GM12878 (cell line): ENCODE measurements at regions not wholly inside any gene's neighbourhood (a gene's known extent, or its start where the extent isn't known, plus 50 kb on each side); places are given as distances from the start of the nearest gene placed in this dataset.

Source experiments
- ATAC-seq: fragments of 200-7000 bp; cut with Tn5 transposase; 3 replicates; pipeline ENCODE4 v1.9.1; 2020; ENCODE audit warnings: mild to moderate bottlenecking, moderate library complexity
- BruUV-seq: library from RNA; stranded (reverse); fragments of 400-500 nt; replicated peaks from 2 replicates; lab custom pipeline; 2021; lab: Mats Ljungman, UMichigan
- CTCF ChIA-PET: fragments of 300-600 bp; sonication (Branson Sonifier 250); formaldehyde crosslinking; extraction: SDS; loops from one replicate; lab custom pipeline; 2021; ENCODE audit warnings: inconsistent platforms; lab: Yijun Ruan, JAX
- POLR2A ChIA-PET: fragments of 350-600 bp; formaldehyde crosslinking; extraction: SDS; loops from one replicate; lab custom pipeline; 2021; ENCODE audit warnings: inconsistent platforms; lab: Charles Lee
- RAD21 ChIA-PET: fragments of 300-600 bp; sonication (Branson Sonifier 250); formaldehyde crosslinking; loops from one replicate; lab custom pipeline; 2023; ENCODE audit warnings: antibody characterized with exemption; ENCODE audit not compliant: unreplicated experiment; lab: Charles Lee
- SMC1A ChIA-PET: fragments of 300-600 bp; sonication (Branson Sonifier 250); formaldehyde crosslinking; loops from one replicate; lab custom pipeline; 2023; ENCODE audit not compliant: unreplicated experiment, uncharacterized antibody; lab: Charles Lee
- DNase-seq: peaks from one replicate; pipeline ENCODE4 v3.0.0-alpha.2; 2011; ENCODE audit warnings: low read depth, low spot score
- FAIRE-seq: peaks from 3 replicates; lab custom pipeline; 2011; peaks lifted over from hg19 to GRCh38; lab: Jason Lieb, UNC
- H2AFZ ChIP-seq: 2 replicates; pipeline ENCODE4 v1.6.0; 2011; ENCODE audit warnings: low read depth, low read length, control low read depth; ENCODE audit not compliant: control insufficient read depth
- H3K27ac ChIP-seq: 2 replicates; pipeline ENCODE4 v1.5.1; 2011; ENCODE audit warnings: control low read depth; ENCODE audit not compliant: control insufficient read depth, insufficient read depth
- H3K27me3 ChIP-seq, 2 experiments: replicated peaks in 1 of 2; 2 replicates each; pipeline versions ENCODE4 v1.6.0 to v1.6.1; 2011; ENCODE audit warnings: low read length in 1 of 2; ENCODE audit not compliant: control insufficient read depth in 2 of 2, insufficient read depth in 2 of 2
- H3K36me3 ChIP-seq, 2 experiments: 2 replicates each; pipeline ENCODE4 v1.5.1; 2011; ENCODE audit warnings: low read length in 1 of 2; ENCODE audit not compliant: control insufficient read depth in 2 of 2, insufficient read depth in 2 of 2
- H3K4me1 ChIP-seq: 2 replicates; pipeline ENCODE4 v1.6.1; 2011; ENCODE audit warnings: mild to moderate bottlenecking, low read length, moderate library complexity, mixed read lengths; ENCODE audit not compliant: control insufficient read depth, insufficient read depth
- H3K4me2 ChIP-seq: 2 replicates; pipeline ENCODE4 v1.6.0; 2011; ENCODE audit warnings: control low read depth; ENCODE audit not compliant: control insufficient read depth, insufficient read depth
- H3K4me3 ChIP-seq: fragments of 200-600 bp; sonication (generic); 2 replicates; pipeline ENCODE4 v1.5.1; 2016
- H3K79me2 ChIP-seq: 2 replicates; pipeline ENCODE4 v1.6.0; 2011; ENCODE audit warnings: low read length; ENCODE audit not compliant: control insufficient read depth, insufficient read depth
- H3K9ac ChIP-seq: 2 replicates; pipeline ENCODE4 v1.8.0; 2011; ENCODE audit warnings: low read length, control low read depth, mixed read lengths; ENCODE audit not compliant: control insufficient read depth, insufficient read depth
- H3K9me3 ChIP-seq: replicated peaks from 3 replicates; pipeline ENCODE4 v1.5.1; 2011; ENCODE audit warnings: mild to moderate bottlenecking, low read length; ENCODE audit not compliant: control insufficient read depth, insufficient read depth
- H4K20me1 ChIP-seq: 2 replicates; pipeline ENCODE4 v1.6.0; 2011; ENCODE audit not compliant: control insufficient read depth, insufficient read depth
- CHD2 ChIP-seq: IDR thresholded peaks from 2 replicates; pipeline ENCODE4 v1.6.1; 2011; ENCODE audit warnings: low read depth, low read length, improper control_type of control experiment, borderline replicate concordance
- EGR1 ChIP-seq, 2 experiments: IDR thresholded peaks; 1 replicate in 1 of 2; 2 replicates in 1 of 2; pipeline ENCODE4 v1.6.1; 2011 to 2012; ENCODE audit warnings: low read depth in 2 of 2, low read length in 2 of 2, borderline replicate concordance in 1 of 2, mild to moderate bottlenecking in 1 of 2, moderate library complexity in 1 of 2
- POLR2AphosphoS2 ChIP-seq: IDR thresholded peaks from 2 replicates; pipeline ENCODE4 v1.6.1; 2011; ENCODE audit warnings: low read depth, mild to moderate bottlenecking, low read length, improper control_type of control experiment, moderate library complexity
- POU2F2 ChIP-seq: IDR thresholded peaks from 3 replicates; pipeline ENCODE4 v1.6.1; 2011; ENCODE audit warnings: low read depth, mild to moderate bottlenecking, low read length, borderline replicate concordance
- RAD21 ChIP-seq: IDR thresholded peaks from 2 replicates; pipeline ENCODE4 v1.6.1; 2011; ENCODE audit warnings: mild to moderate bottlenecking, low read depth, low read length, moderate library complexity; ENCODE audit not compliant: insufficient read depth
- RB1 ChIP-seq: fragments of 450-650 bp; formaldehyde crosslinking; IDR thresholded peaks from 2 replicates; pipeline ENCODE4 v1.6.1; 2017; ENCODE audit warnings: mild to moderate bottlenecking, borderline replicate concordance
- STAT1 ChIP-seq: fragments of 450-650 bp; conservative IDR thresholded peaks from 2 replicates; pipeline ENCODE4 v1.6.1; 2014; ENCODE audit warnings: antibody characterized with exemption, mild to moderate bottlenecking
- ZSCAN29 ChIP-seq: fragments of 450-650 bp; IDR thresholded peaks from 2 replicates; pipeline ENCODE4 v1.6.1; 2017; ENCODE audit warnings: mild to moderate bottlenecking, moderate library complexity
- ZZZ3 ChIP-seq: IDR thresholded peaks from 2 replicates; pipeline ENCODE4 v1.6.1; 2011; ENCODE audit warnings: low read depth; ENCODE audit not compliant: control insufficient read depth, insufficient read length
- WGBS: methylation state at CpG from one replicate; pipeline ENCODE4 v1.1.6; 2016; ENCODE audit warnings: low lambda C conversion rate; ENCODE audit not compliant: insufficient replicate concordance, insufficient coverage; ENCODE audit errors: missing lambda C conversion rate; 5-methylcytosine and 5-hydroxymethylcytosine counted together
- in situ Hi-C: fragments of 300-500 bp; cut with MboI; formaldehyde crosslinking; loops from 9 replicates; pipeline ENCODE4 v1.14.3; 2018; ENCODE audit warnings: mixed read lengths
- intact Hi-C: fragments of 100-400 bp; cut with micrococcal nuclease; formaldehyde crosslinking; loops from one replicate; pipeline ENCODE4 v1.14.2; 2022; ENCODE audit not compliant: unreplicated experiment
- TF ChIP-seq, protein P1 (sequence below): IDR thresholded peaks from 2 replicates; pipeline ENCODE4 v1.6.1; 2011; ENCODE audit warnings: low read depth, low read length, improper control_type of control experiment, borderline replicate concordance
- TF ChIP-seq, protein P2 (sequence below): fragments of 450-650 bp; conservative IDR thresholded peaks from 2 replicates; pipeline ENCODE4 v1.6.1; 2017; ENCODE audit warnings: mild to moderate bottlenecking, moderate library complexity
- TF ChIP-seq, protein P3 (sequence below): IDR thresholded peaks from 2 replicates; pipeline ENCODE4 v1.6.1; 2012; ENCODE audit warnings: low read depth, low read length, improper control_type of control experiment
- TF ChIP-seq, protein P4 (sequence below), 3 experiments: IDR thresholded peaks in 2 of 3; conservative IDR thresholded peaks in 1 of 3; 2 replicates each; pipeline ENCODE4 v1.5.1; 2011; ENCODE audit warnings: low read depth in 3 of 3, low read length in 3 of 3, mild to moderate bottlenecking in 3 of 3, control low read depth in 2 of 3, moderate library complexity in 2 of 3, inconsistent platforms in 1 of 3, mixed read lengths in 1 of 3; ENCODE audit not compliant: control insufficient read depth in 2 of 3, insufficient read depth in 1 of 3; ENCODE audit errors: extremely low read depth in 1 of 3

DNA sequence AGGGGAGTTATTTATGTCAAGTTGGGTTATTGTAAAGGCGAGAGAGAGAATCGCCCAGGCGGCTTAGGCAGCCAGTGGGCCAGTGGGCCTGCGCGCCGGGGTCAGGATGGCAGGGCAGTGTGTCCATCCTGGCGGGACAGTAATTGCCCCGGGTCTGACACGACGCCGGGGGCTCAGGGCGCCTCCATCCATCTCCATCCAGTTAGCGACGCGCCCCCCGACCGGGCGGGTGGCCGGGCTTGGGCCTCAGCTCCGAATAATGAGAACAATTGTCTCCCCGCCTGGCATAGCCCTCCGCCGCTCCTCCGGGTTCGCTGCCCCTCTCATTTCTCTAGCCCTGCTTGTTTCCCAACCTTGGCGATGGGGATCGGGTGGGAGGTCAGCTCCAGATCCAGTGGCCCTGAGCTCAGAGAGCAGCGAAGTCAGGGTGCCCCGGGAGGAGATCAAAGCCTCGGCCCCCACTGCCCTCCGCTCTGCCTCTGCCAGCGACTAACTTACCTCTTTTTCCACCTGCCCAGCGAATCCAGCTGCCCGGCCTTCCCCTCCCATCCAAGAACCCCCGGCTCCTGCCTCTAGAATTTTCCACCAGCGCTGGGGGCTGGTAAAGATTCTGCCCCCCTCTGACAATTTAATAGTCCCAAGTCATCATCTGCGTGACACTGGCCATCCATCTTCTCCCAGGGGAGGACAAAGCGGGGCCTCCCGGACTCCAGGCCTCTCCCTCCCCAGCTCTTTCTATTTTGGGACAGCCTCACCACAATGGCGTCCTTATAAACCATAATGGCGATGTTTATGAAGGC lies 56.9 kb upstream of the TMEM33 start:
- peaks cover 22 to 25% of the 10 kb centered on the region in 2 experiments for H3K27me3 ChIP-seq
- H3K9me3 ChIP-seq: no peaks in the 10 kb centered on the region
- WGBS: 21% methylated on average over 41 of the region's 41 CpGs
- no peak for FAIRE-seq
- no peak overlapping the region for H2AFZ ChIP-seq
- DNase-seq: no peak
- SMC1A ChIA-PET: no interaction called here
- no peaks in the 10 kb centered on the region for H4K20me1 ChIP-seq
- intact Hi-C loops: no loop called here
- no TSS peak for BruUV-seq
- H3K9ac ChIP-seq: no peak overlapping the region
- no peak overlapping the region for H3K4me3 ChIP-seq
- no peaks in the 10 kb centered on the region for H3K79me2 ChIP-seq
- CTCF ChIA-PET: no interaction called here
- in situ Hi-C loops: no loop called here
- RAD21 ChIA-PET: no interaction called here
- H3K4me1 ChIP-seq: no peaks in the 10 kb centered on the region
- H3K4me2 ChIP-seq: no peak overlapping the region
- ATAC-seq: no peak
- TF ChIP-seq, protein P1, sequence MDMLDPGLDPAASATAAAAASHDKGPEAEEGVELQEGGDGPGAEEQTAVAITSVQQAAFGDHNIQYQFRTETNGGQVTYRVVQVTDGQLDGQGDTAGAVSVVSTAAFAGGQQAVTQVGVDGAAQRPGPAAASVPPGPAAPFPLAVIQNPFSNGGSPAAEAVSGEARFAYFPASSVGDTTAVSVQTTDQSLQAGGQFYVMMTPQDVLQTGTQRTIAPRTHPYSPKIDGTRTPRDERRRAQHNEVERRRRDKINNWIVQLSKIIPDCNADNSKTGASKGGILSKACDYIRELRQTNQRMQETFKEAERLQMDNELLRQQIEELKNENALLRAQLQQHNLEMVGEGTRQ: no peak
- TF ChIP-seq ZZZ3: no peak
- TF ChIP-seq POLR2AphosphoS2: no peak
- TF ChIP-seq, protein P2, sequence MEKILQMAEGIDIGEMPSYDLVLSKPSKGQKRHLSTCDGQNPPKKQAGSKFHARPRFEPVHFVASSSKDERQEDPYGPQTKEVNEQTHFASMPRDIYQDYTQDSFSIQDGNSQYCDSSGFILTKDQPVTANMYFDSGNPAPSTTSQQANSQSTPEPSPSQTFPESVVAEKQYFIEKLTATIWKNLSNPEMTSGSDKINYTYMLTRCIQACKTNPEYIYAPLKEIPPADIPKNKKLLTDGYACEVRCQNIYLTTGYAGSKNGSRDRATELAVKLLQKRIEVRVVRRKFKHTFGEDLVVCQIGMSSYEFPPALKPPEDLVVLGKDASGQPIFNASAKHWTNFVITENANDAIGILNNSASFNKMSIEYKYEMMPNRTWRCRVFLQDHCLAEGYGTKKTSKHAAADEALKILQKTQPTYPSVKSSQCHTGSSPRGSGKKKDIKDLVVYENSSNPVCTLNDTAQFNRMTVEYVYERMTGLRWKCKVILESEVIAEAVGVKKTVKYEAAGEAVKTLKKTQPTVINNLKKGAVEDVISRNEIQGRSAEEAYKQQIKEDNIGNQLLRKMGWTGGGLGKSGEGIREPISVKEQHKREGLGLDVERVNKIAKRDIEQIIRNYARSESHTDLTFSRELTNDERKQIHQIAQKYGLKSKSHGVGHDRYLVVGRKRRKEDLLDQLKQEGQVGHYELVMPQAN: no peak
- TF ChIP-seq CHD2: no peak
- no peak for TF ChIP-seq STAT1
- no peak for TF ChIP-seq EGR1 (IDR thresholded peaks at IDR 0.05; ENCODE audit: borderline replicate concordance in 1 of 2, low read depth in 2 of 2, low read length in 2 of 2)
- no peak for TF ChIP-seq RB1
- no peak for TF ChIP-seq POU2F2
- TF ChIP-seq, protein P3, sequence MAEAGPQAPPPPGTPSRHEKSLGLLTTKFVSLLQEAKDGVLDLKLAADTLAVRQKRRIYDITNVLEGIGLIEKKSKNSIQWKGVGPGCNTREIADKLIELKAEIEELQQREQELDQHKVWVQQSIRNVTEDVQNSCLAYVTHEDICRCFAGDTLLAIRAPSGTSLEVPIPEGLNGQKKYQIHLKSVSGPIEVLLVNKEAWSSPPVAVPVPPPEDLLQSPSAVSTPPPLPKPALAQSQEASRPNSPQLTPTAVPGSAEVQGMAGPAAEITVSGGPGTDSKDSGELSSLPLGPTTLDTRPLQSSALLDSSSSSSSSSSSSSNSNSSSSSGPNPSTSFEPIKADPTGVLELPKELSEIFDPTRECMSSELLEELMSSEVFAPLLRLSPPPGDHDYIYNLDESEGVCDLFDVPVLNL: no peak
- TF ChIP-seq, protein P4, sequence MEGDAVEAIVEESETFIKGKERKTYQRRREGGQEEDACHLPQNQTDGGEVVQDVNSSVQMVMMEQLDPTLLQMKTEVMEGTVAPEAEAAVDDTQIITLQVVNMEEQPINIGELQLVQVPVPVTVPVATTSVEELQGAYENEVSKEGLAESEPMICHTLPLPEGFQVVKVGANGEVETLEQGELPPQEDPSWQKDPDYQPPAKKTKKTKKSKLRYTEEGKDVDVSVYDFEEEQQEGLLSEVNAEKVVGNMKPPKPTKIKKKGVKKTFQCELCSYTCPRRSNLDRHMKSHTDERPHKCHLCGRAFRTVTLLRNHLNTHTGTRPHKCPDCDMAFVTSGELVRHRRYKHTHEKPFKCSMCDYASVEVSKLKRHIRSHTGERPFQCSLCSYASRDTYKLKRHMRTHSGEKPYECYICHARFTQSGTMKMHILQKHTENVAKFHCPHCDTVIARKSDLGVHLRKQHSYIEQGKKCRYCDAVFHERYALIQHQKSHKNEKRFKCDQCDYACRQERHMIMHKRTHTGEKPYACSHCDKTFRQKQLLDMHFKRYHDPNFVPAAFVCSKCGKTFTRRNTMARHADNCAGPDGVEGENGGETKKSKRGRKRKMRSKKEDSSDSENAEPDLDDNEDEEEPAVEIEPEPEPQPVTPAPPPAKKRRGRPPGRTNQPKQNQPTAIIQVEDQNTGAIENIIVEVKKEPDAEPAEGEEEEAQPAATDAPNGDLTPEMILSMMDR (IDR thresholded peaks at IDR 0.05 in 2 of 3, conservative IDR thresholded peaks at IDR 0.05 in 1 of 3; ENCODE audit: control insufficient read depth in 2 of 3, extremely low read depth in 1 of 3, insufficient read depth in 1 of 3, low read depth in 3 of 3, low read length in 3 of 3): no peak
- no peak for TF ChIP-seq RAD21
- TF ChIP-seq ZSCAN29: no peak
- TF ChIP-seq, all 136 proteins: peak for 0
- Histone ChIP-seq H3K36me3 (no peaks in the 10 kb centered on the region), H3K27ac (no peak overlapping the region)
- POLR2A ChIA-PET: no interaction called here
